ACC112 (cell line): ENCODE measurements at regions not wholly inside any gene's neighbourhood (a gene's known extent, or its start where the extent isn't known, plus 50 kb on each side); places are given as distances from the start of the nearest gene placed in this dataset.
"Not testable (repeated sequence)": the region's sequence is repeated elsewhere in the genome, so short reads cannot be mapped to it uniquely, and the experiment has no call there.

Source experiments
- H2AFZ ChIP-seq: fragments of 200-600 bp; sonication (generic); one replicate; pipeline ENCODE4 v1.6.0; 2017; ENCODE audit warnings: antibody characterized with exemption, low read length; ENCODE audit not compliant: unreplicated experiment
- H3K27ac ChIP-seq: fragments of 200-600 bp; sonication (generic); 2 replicates; pipeline ENCODE4 v1.5.1; 2014; ENCODE audit warnings: low read depth, mild to moderate bottlenecking, antibody characterized with exemption, low read length, moderate library complexity
- H3K27me3 ChIP-seq: fragments of 200-600 bp; sonication (generic); 2 replicates; pipeline ENCODE4 v1.6.1; 2014; ENCODE audit warnings: mild to moderate bottlenecking, antibody characterized with exemption, low read length, moderate library complexity, mixed read lengths; ENCODE audit not compliant: insufficient read depth
- H3K36me3 ChIP-seq: fragments of 200-600 bp; sonication (generic); 2 replicates; pipeline ENCODE4 v1.6.1; 2016; ENCODE audit warnings: mild to moderate bottlenecking, antibody characterized with exemption, low read length, moderate library complexity, mixed read lengths; ENCODE audit not compliant: insufficient read depth
- H3K4me1 ChIP-seq: fragments of 200-600 bp; sonication (generic); one replicate; pipeline ENCODE4 v1.6.1; 2016; ENCODE audit warnings: low read length, mixed read lengths; ENCODE audit not compliant: insufficient read depth, unreplicated experiment, control insufficient read depth
- H3K4me3 ChIP-seq: fragments of 200-600 bp; sonication (generic); 2 replicates; pipeline ENCODE4 v1.5.1; 2014; ENCODE audit warnings: mild to moderate bottlenecking, low read depth, low read length
- H3K79me2 ChIP-seq: fragments of 200-600 bp; sonication (generic); one replicate; pipeline ENCODE4 v1.6.0; 2016; ENCODE audit warnings: low read length; ENCODE audit not compliant: control insufficient read depth, unreplicated experiment, insufficient read depth

DNA sequence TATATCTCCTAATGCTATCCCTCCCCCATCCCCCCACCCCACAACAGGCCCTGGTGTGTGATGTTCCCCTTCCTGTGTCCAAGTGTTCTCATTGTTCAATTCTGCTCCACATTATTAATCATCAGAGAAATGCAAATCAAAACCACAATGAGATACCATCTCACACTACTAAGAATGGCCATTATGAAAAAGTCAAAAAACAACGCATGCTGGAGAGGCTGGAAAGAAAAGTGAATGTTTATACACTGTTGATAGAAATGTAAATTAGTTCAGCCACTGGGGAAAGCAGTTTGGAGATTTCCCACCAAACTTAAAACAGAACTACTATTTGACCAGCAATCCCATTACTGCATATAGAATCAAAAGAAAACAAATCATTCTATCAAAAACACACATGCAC lies 172.1 kb upstream of the ZNF385D start:
- H3K27ac ChIP-seq, H3K36me3 ChIP-seq, H2AFZ ChIP-seq, H3K27me3 ChIP-seq, H3K4me3 ChIP-seq, H3K79me2 ChIP-seq: not testable (repeated sequence)
- H3K4me1 ChIP-seq: peaks cover 14% of the 10 kb centered on the region

DNA sequence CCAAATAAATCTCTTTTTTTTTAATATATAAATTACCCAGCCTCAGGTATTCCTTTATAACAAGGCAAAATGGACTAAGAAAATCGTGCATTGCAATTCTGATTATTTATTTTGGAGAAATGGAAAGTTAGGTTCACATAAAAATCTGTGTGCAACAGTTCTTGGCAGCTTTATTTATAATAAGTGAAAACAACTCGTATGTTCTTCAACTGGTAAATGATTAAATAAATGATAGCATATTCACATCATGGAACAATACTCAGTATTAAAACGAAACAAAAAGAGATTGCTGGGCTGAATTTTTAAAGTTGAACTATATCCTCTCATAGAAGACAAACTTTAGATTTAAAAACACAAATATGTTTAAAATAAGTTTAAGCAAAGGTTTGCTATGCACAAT lies 176.3 kb upstream of the ZNF385D start:
- Histone ChIP-seq H3K79me2 (no peaks in the 10 kb centered on the region), H3K27me3 (no peaks in the 10 kb centered on the region), H3K27ac (no peak overlapping the region), H2AFZ (no peak overlapping the region), H3K36me3 (no peaks in the 10 kb centered on the region), H3K4me1 (no peaks in the 10 kb centered on the region), H3K4me3 (no peak overlapping the region)

DNA sequence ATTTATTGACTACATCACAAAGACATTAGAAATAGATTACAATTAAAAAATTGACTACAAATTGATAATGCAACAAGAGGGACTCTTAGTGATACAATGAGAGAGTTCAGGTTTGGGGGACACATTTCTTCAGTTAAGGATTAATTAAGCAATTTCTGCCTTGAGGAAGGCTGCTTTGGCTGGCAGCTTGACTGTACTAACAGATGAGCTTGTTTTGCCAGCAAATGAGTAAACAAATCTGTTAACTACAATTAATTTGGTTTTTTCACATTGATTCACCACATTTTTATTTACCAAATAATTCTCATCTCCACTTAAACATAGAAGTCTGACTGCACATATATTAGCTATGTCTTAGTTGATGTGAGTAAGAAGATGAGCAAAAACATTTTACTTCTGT lies 183.6 kb upstream of the ZNF385D start:
- Histone ChIP-seq H3K4me3 (no peak overlapping the region), H3K4me1 (no peaks in the 10 kb centered on the region), H3K27ac (no peak overlapping the region), H2AFZ (no peak overlapping the region), H3K36me3 (no peaks in the 10 kb centered on the region), H3K79me2 (no peaks in the 10 kb centered on the region), H3K27me3 (no peaks in the 10 kb centered on the region)

DNA sequence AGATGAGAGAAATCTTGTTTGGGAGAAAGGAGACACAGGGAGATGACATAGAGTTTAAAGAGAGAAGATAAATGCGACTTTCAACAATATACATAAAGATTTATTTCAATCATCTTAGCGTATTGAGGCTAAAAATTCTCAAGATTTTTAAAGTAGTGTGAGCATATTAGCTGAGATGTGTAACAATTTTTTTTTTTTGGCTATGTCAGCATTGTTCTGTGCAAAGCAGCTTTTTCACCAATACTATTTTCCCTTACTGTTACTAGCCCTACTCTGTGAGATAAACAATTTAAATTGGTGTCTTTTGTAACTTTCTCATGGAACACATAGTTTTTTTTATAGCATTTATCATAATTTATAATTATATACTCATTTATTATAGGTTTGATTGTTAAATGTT lies 185.2 kb upstream of the ZNF385D start:
- no peaks in the 10 kb centered on the region for H3K36me3 ChIP-seq
- no peak overlapping the region for H3K27ac ChIP-seq
- H3K4me1 ChIP-seq: no peaks in the 10 kb centered on the region
- no peak overlapping the region for H2AFZ ChIP-seq
- no peak overlapping the region for H3K4me3 ChIP-seq
- no peaks in the 10 kb centered on the region for H3K79me2 ChIP-seq
- no peaks in the 10 kb centered on the region for H3K27me3 ChIP-seq

DNA sequence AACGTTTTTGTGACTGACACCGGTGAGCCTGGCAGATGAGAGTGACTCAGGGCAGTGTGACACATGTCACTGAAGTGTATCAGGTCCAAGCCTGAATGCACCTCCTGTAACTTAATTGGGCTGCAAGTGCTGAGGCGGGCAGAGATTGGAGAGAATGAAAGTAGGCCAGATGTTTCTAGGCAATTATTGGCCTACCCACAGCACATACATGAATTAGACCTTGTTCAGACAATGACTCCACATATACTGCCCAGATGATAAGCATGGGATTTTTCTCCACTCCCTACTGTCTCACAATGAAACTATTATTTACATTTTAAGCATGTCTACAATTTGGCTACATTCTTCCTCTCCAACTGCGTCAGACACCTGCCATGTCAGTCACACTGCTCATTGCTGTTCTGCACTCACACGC lies 187.3 kb upstream of the ZNF385D start:
- H3K79me2 ChIP-seq: no peaks in the 10 kb centered on the region
- H2AFZ ChIP-seq: no peak overlapping the region
- H3K4me1 ChIP-seq: peaks cover 7% of the 10 kb centered on the region
- no peak overlapping the region for H3K27ac ChIP-seq
- H3K27me3 ChIP-seq: no peaks in the 10 kb centered on the region
- H3K4me3 ChIP-seq: no peak overlapping the region
- no peaks in the 10 kb centered on the region for H3K36me3 ChIP-seq

DNA sequence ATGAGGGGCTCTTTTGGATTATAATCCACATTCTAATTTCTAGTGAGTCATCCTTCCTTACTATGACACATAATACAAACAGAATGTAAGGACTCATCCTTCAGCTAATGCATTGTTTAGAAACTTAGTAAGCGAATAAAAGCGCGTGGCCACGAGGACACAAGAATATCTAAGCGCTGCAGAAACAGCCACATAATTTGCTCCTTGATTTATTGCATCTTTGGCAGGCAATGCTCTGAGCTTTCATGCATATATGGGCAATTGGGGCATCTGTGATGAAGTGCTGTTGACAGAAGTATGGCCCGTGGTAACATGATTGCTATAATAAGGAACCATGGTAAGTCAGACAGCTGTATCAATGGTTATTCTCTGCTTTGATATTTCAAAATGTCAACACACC lies 191.3 kb upstream of the ZNF385D start:
- no peaks in the 10 kb centered on the region for H3K36me3 ChIP-seq
- H3K79me2 ChIP-seq: no peaks in the 10 kb centered on the region
- peak overlapping the region; percentile 57 for H3K27ac ChIP-seq
- peak overlapping the region; percentile 11; the same call in 1 of the 2 replicates for H3K4me3 ChIP-seq
- peaks cover 7% of the 10 kb centered on the region for H3K4me1 ChIP-seq
- peak overlapping the region; percentile 49 for H2AFZ ChIP-seq
- H3K27me3 ChIP-seq: no peaks in the 10 kb centered on the region

DNA sequence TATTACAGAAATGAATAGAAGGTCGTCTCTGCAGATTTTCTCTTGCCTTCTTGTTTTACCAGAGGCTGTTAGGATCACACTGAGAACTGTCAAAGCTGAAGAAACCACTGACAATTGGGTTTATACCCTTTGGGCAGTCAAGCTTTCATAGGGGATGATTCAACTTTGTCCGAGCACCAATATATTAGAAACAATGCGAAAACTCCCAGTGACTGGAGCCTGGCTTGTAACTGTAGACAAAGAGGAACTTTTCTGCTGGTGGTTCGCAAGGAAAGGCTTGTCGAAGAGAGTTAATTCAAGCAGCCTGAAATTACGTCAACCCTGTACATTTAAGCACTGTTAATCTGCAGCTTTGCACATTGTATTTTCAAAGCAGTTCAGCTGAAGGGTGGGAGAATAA lies 193.2 kb upstream of the ZNF385D start:
- H3K4me3 ChIP-seq: no peak overlapping the region
- H3K36me3 ChIP-seq: no peaks in the 10 kb centered on the region
- no peak overlapping the region for H2AFZ ChIP-seq
- no peak overlapping the region for H3K27ac ChIP-seq
- peaks cover 7% of the 10 kb centered on the region for H3K4me1 ChIP-seq
- no peaks in the 10 kb centered on the region for H3K27me3 ChIP-seq
- no peaks in the 10 kb centered on the region for H3K79me2 ChIP-seq

DNA sequence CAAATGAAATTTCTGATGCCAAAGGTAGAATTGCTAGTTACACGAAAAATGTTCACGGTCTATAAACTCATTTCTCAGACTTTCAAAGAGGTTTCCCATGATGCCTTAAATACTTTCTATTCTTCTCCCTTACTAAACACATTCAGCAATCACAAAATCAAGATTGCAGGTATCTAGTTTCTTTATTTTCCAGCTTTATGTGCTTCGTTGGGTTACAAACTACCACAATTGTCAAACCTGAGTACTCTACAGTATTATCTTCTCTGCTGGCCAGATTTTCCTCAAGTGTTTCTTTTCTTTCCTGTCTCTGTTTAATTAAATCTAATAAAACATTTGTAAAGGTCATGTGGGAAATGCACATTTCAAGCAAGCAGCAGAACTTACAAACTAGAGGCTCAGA lies 201.8 kb upstream of the ZNF385D start:
- Histone ChIP-seq H3K4me1 (peaks cover 21% of the 10 kb centered on the region), H2AFZ (no peak overlapping the region), H3K79me2 (no peaks in the 10 kb centered on the region), H3K4me3 (no peak overlapping the region), H3K27ac (no peak overlapping the region), H3K27me3 (no peaks in the 10 kb centered on the region), H3K36me3 (no peaks in the 10 kb centered on the region)

DNA sequence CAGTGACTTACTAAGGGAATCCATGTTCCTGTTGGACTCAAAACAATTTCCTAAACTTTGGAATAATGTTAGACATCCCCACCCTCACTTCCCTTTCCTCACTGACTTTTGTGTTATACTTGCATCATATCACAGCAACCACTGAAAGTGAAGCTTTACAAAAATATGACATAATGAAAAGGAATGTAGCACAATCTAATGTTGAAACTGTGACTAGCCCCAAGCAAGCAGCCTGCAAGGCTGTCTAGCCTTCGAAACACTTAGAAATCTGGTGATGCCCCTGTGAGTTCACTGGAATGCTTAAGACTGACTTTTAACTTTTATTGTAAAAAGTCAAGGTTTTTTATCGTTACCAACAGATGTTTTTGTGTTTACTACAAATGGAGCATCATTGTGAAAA lies 203.7 kb upstream of the ZNF385D start:
- peak overlapping the region; percentile 1 for H2AFZ ChIP-seq

DNA sequence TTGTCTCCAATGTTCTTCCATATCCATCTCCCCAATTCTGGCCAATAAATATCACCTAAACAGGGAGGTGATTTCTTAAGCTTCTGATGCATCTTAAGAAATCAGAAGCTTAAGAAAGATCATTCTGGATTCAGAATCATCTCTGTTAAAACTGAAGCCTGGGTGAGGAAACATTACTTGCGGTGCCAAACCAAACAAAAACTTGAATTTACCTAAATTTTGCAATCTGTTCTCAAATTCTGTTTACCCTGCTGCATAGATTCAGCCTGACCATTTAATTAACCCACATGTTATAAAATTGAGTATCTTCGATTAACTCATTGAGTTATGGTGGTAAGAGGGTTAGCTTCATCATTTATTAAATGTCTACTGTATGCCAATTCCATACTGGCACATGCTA lies 204.4 kb upstream of the ZNF385D start:
- Histone ChIP-seq H3K36me3 (no peaks in the 10 kb centered on the region), H3K27ac (peak overlapping the region; percentile 71), H3K27me3 (no peaks in the 10 kb centered on the region), H3K4me1 (peaks cover 21% of the 10 kb centered on the region), H2AFZ (peak overlapping the region; percentile 1), H3K79me2 (no peaks in the 10 kb centered on the region), H3K4me3 (peak overlapping the region; percentile 44; the same call in 1 of the 2 replicates)

More for the DNA sequence above, 203.7 kb upstream of the ZNF385D start:
- Histone ChIP-seq H3K4me1 (peaks cover 21% of the 10 kb centered on the region), H3K27ac (peak overlapping the region; percentile 71), H3K79me2 (no peaks in the 10 kb centered on the region), H3K36me3 (no peaks in the 10 kb centered on the region), H3K27me3 (no peaks in the 10 kb centered on the region), H3K4me3 (peak overlapping the region; percentile 44; the same call in 1 of the 2 replicates)

DNA sequence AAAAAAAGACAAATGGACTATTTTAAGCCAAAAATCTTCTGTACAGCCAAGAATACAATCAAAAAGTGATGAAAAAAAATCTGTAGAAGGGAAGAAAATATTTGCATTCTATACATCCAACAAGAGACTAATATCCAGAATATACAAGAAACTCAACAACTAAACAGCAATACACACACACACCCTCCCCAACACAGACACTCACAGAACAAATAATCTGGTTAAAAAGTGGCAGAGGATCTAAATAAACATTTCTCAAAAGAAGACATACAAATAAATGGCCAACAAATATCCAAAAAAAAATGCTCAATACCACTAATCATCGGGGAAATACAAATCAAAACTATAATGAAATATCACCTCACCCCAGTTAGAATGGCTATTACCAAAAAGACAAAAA lies 209.0 kb upstream of the ZNF385D start:
- H3K27ac ChIP-seq: no peak overlapping the region
- no peak overlapping the region for H3K4me3 ChIP-seq
- H3K4me1 ChIP-seq: peaks cover 27% of the 10 kb centered on the region
- no peaks in the 10 kb centered on the region for H3K27me3 ChIP-seq
- no peaks in the 10 kb centered on the region for H3K79me2 ChIP-seq
- no peak overlapping the region for H2AFZ ChIP-seq
- no peaks in the 10 kb centered on the region for H3K36me3 ChIP-seq
